Spleen (tissue), 11 donors: ENCODE measurements at regions not wholly inside any gene's neighbourhood (a gene's known extent, or its start where the extent isn't known, plus 50 kb on each side); places are given as distances from the start of the nearest gene placed in this dataset.

Source experiments
- DNase-seq: peaks from one replicate; pipeline ENCODE4 v3.0.0-alpha.2; 2020
- H3K27ac ChIP-seq, 8 donors: fragments of 200-600 bp; sonication (generic) in 7 of 8; 1 replicate in 4 of 8; 2 replicates in 4 of 8; pipeline versions ENCODE4 v1.5.0 to v1.8.0; 2016 to 2021; ENCODE audit warnings: inconsistent platforms in 4 of 8, mild to moderate bottlenecking in 4 of 8, moderate library complexity in 1 of 8
- H3K27me3 ChIP-seq, 7 donors: fragments of 200-600 bp; sonication (generic) in 6 of 7; replicated peaks in 1 of 7; 1 replicate in 4 of 7; 2 replicates in 3 of 7; pipeline versions ENCODE4 v1.5.0 to v1.8.0; 2016 to 2021; ENCODE audit warnings: inconsistent platforms in 3 of 7, mild to moderate bottlenecking in 1 of 7
- H3K36me3 ChIP-seq, 6 donors: fragments of 200-600 bp; sonication (generic) in 5 of 6; 1 replicate in 4 of 6; 2 replicates in 2 of 6; pipeline versions ENCODE4 v1.5.0 to v1.8.0; 2016 to 2021; ENCODE audit warnings: inconsistent platforms in 2 of 6
- H3K4me1 ChIP-seq, 6 donors: fragments of 200-600 bp; sonication (generic) in 5 of 6; 1 replicate in 3 of 6; 2 replicates in 3 of 6; pipeline versions ENCODE4 v1.5.0 to v1.8.0; 2016 to 2021; ENCODE audit warnings: inconsistent platforms in 3 of 6
- H3K4me3 ChIP-seq, 8 donors: fragments of 200-600 bp; sonication (generic) in 7 of 8; 1 replicate in 4 of 8; 2 replicates in 4 of 8; pipeline versions ENCODE4 v1.5.0 to v1.8.0; 2016 to 2021; ENCODE audit warnings: inconsistent platforms in 4 of 8, mild to moderate bottlenecking in 4 of 8, moderate library complexity in 2 of 8
- H3K9me3 ChIP-seq, 8 donors: fragments of 200-600 bp; sonication (generic) in 7 of 8; 1 replicate in 4 of 8; 2 replicates in 4 of 8; pipeline versions ENCODE4 v1.5.0 to v1.8.0; 2016 to 2021; ENCODE audit warnings: inconsistent platforms in 4 of 8
- CTCF ChIP-seq, 11 experiments: fragments of 200-600 bp in 7 of 11; fragments of 450-650 bp in 4 of 11; sonication (generic) in 4 of 11; IDR thresholded peaks in 8 of 11; conservative IDR thresholded peaks in 3 of 11; 1 replicate in 7 of 11; 2 replicates in 4 of 11; pipeline versions ENCODE4 v1.4.0 to v1.8.0; 2016 to 2021; ENCODE audit warnings: antibody characterized with exemption in 11 of 11, inconsistent platforms in 4 of 11, mild to moderate bottlenecking in 1 of 11
- POLR2A ChIP-seq, 3 donors: fragments of 450-650 bp; IDR thresholded peaks; one replicate each; pipeline ENCODE4 v1.5.1; 2017; ENCODE audit warnings: antibody characterized with exemption in 3 of 3, mild to moderate bottlenecking in 1 of 3
- POLR2AphosphoS5 ChIP-seq, 3 donors: sonication (generic); formaldehyde crosslinking; IDR thresholded peaks; one replicate each; pipeline ENCODE4 v1.5.1; 2017; ENCODE audit warnings: antibody characterized with exemption in 3 of 3
- WGBS, 5 donors: extraction: QIAGEN DNeasy Blood & Tissue Kit in 3 of 5; methylation state at CpG; one replicate each; pipeline versions ENCODE4 v1.1.5 to v1.1.7; 2013 to 2018; 5-methylcytosine and 5-hydroxymethylcytosine counted together
- intact Hi-C: fragments of 100-400 bp; cut with DNase I; formaldehyde crosslinking; loops from one replicate; pipeline ENCODE4 v1.15.0; 2023; ENCODE audit warnings: low total_unique reads
- donor health status: healthy with polysubstance abuse.
- donor health status: DM: no; HTN: no; CAD: no; lungs with moderate emphysema.
- donor health status: DM: no; HTN: no; CAD: no.
- donor health status: Bipolar disorder and iron deficiency.
- donor health status: healthy.
- donor health status: DM: no; HTN: no; CAD: no.
- donor health status: DM: yes; HTN: yes; CAD: no.

- TF ChIP-seq CTCF (IDR thresholded peaks at IDR 0.05 in 8 of 11, conservative IDR thresholded peaks at IDR 0.05 in 3 of 11), result no peak
- no peak for TF ChIP-seq POLR2A (IDR thresholded peaks at IDR 0.05)
- TF ChIP-seq POLR2AphosphoS5 (IDR thresholded peaks at IDR 0.05), result no peak
Observed at GRCh38 chr13:99844421-99844820, 127.1 kb downstream of the ZIC5 start.

GRCh38 chr13:99843872-99844271 is 127.7 kb downstream of the ZIC5 start:
- 88 to 93% (median 91%) methylated on average over 9 of the region's 9 CpGs for WGBS, 5 donors
- H3K9me3 ChIP-seq, result no peaks in the 10 kb centered on the region
- intact Hi-C loops, result no loop called here
- TF ChIP-seq POLR2AphosphoS5 (IDR thresholded peaks at IDR 0.05) (no peak), POLR2A (IDR thresholded peaks at IDR 0.05) (no peak), CTCF (IDR thresholded peaks at IDR 0.05 in 8 of 11, conservative IDR thresholded peaks at IDR 0.05 in 3 of 11) (no peak)
- no peak overlapping the region for H3K4me3 ChIP-seq
- no peaks in the 10 kb centered on the region for H3K4me1 ChIP-seq
- DNase-seq, result no peak
- H3K27me3 ChIP-seq, result no peaks in the 10 kb centered on the region
- H3K36me3 ChIP-seq, result no peaks in the 10 kb centered on the region
- H3K27ac ChIP-seq, result no peak overlapping the region

More at GRCh38 chr13:99844421-99844820, 127.1 kb downstream of the ZIC5 start:
- no peak overlapping the region for H3K4me3 ChIP-seq
- no peaks in the 10 kb centered on the region for H3K27me3 ChIP-seq
- H3K27ac ChIP-seq, result no peak overlapping the region
- no peaks in the 10 kb centered on the region for H3K4me1 ChIP-seq
- intact Hi-C loops, result no loop called here
- 80 to 92% (median 84%) methylated on average over 8 of the region's 8 CpGs for WGBS, 5 donors
- no peak for DNase-seq
- H3K9me3 ChIP-seq, result no peaks in the 10 kb centered on the region
- H3K36me3 ChIP-seq, result no peaks in the 10 kb centered on the region

- 47 to 74% (median 59%) methylated on average over 1 of the region's 1 CpG for WGBS, 5 donors
- Histone ChIP-seq H3K4me1 (no peaks in the 10 kb centered on the region), H3K27me3 (no peaks in the 10 kb centered on the region), H3K27ac (no peak overlapping the region), H3K9me3 (no peaks in the 10 kb centered on the region), H3K4me3 (no peak overlapping the region), H3K36me3 (no peaks in the 10 kb centered on the region)
- no peak for DNase-seq
- intact Hi-C loops, result no loop called here
- TF ChIP-seq POLR2A (IDR thresholded peaks at IDR 0.05) (no peak), CTCF (IDR thresholded peaks at IDR 0.05 in 8 of 11, conservative IDR thresholded peaks at IDR 0.05 in 3 of 11) (no peak), POLR2AphosphoS5 (IDR thresholded peaks at IDR 0.05) (no peak)
Observed at GRCh38 chr13:99842405-99842804, 129.2 kb downstream of the ZIC5 start.

GRCh38 chr13:99836291-99836690 is 135.3 kb downstream of the ZIC5 start:
- Histone ChIP-seq H3K9me3 (no peaks in the 10 kb centered on the region), H3K27me3 (no peaks in the 10 kb centered on the region), H3K4me3 (no peak overlapping the region), H3K4me1 (no peaks in the 10 kb centered on the region), H3K36me3 (no peaks in the 10 kb centered on the region), H3K27ac (no peak overlapping the region)
- no peak for TF ChIP-seq POLR2A (IDR thresholded peaks at IDR 0.05)
- no peak for TF ChIP-seq CTCF (IDR thresholded peaks at IDR 0.05 in 8 of 11, conservative IDR thresholded peaks at IDR 0.05 in 3 of 11)
- no peak for TF ChIP-seq POLR2AphosphoS5 (IDR thresholded peaks at IDR 0.05)
- intact Hi-C loops, result no loop called here
- no peak for DNase-seq
- 90 to 97% (median 91%) methylated on average over 4 of the region's 4 CpGs for WGBS, 5 donors
